Caco-2 (cell line): ENCODE measurements at regions not wholly inside any gene's neighbourhood (a gene's known extent, or its start where the extent isn't known, plus 50 kb on each side); places are given as distances from the start of the nearest gene placed in this dataset.

Experiments
- BruUV-seq: library from RNA; stranded (reverse); fragments of 400-500 nt; replicated peaks from 2 replicates; lab custom pipeline; 2021; lab: Mats Ljungman, UMichigan
- CTCF ChIA-PET: fragments of 300-600 bp; sonication (Branson Sonifier 250); formaldehyde crosslinking; loops from one replicate; lab custom pipeline; 2022; ENCODE audit warnings: antibody characterized with exemption; lab: Charles Lee
- POLR2A ChIA-PET: fragments of 300-600 bp; sonication (Branson Sonifier 250); formaldehyde crosslinking; loops from one replicate; lab custom pipeline; 2022; ENCODE audit warnings: antibody characterized with exemption; lab: Charles Lee
- DNase-seq, 2 experiments: peaks; one replicate each; pipeline versions ENCODE4 v3.0.0 to v3.0.0-alpha.2; 2020 to 2022
- H3K27me3 ChIP-seq: replicated peaks from 2 replicates; pipeline ENCODE4 v1.6.0; 2011; ENCODE audit warnings: low read length; ENCODE audit not compliant: control insufficient read depth, insufficient read depth
- H3K36me3 ChIP-seq: 2 replicates; pipeline ENCODE4 v1.5.1; 2011; ENCODE audit warnings: low read length; ENCODE audit not compliant: control insufficient read depth, insufficient read depth
- H3K4me1 ChIP-seq: fragments of 250-450 bp; sonication (Bioruptor Pico); 2 replicates; pipeline ENCODE4 v1.5.1; 2020; ENCODE audit warnings: mild to moderate bottlenecking
- H3K4me3 ChIP-seq: 2 replicates; pipeline ENCODE4 v1.5.1; 2011; ENCODE audit warnings: low read depth, mild to moderate bottlenecking, control low read depth, low read length
- H3K9me3 ChIP-seq: fragments of 250-450 bp; sonication (Bioruptor Pico); 2 replicates; pipeline ENCODE4 v1.5.1; 2020; ENCODE audit warnings: mild to moderate bottlenecking, moderate library complexity
- H3K27ac Mint-ChIP-seq: one replicate; pipeline ENCODE4 v1.8.0; 2022; ENCODE audit warnings: mixed read lengths; ENCODE audit not compliant: unreplicated experiment
- H3K27me3 Mint-ChIP-seq: one replicate; pipeline ENCODE4 v1.8.0; 2022; ENCODE audit warnings: mixed read lengths; ENCODE audit not compliant: insufficient read depth, unreplicated experiment
- H3K36me3 Mint-ChIP-seq: one replicate; pipeline ENCODE4 v1.8.0; 2022; ENCODE audit warnings: mild to moderate bottlenecking, mixed read lengths; ENCODE audit not compliant: insufficient read depth, unreplicated experiment
- H3K4me1 Mint-ChIP-seq: one replicate; pipeline ENCODE4 v1.8.0; 2022; ENCODE audit warnings: low read depth, mixed read lengths; ENCODE audit not compliant: unreplicated experiment
- H3K4me3 Mint-ChIP-seq: one replicate; pipeline ENCODE4 v1.8.0; 2022; ENCODE audit warnings: mild to moderate bottlenecking, moderate library complexity, mixed read lengths; ENCODE audit not compliant: unreplicated experiment
- H3K9me3 Mint-ChIP-seq: one replicate; pipeline ENCODE4 v1.8.0; 2022; ENCODE audit warnings: mixed read lengths; ENCODE audit not compliant: unreplicated experiment
- CTCF ChIP-seq, 2 experiments: fragments of 200-600 bp in 1 of 2; IDR thresholded peaks; 1 replicate in 1 of 2; 2 replicates in 1 of 2; pipeline versions ENCODE4 v1.5.1 to v1.8.0; 2011 to 2022; ENCODE audit warnings: antibody characterized with exemption in 1 of 2, control low read depth in 1 of 2, inconsistent platforms in 1 of 2, low read depth in 1 of 2, low read length in 1 of 2, mild to moderate bottlenecking in 1 of 2, moderate library complexity in 1 of 2; ENCODE audit not compliant: insufficient read depth in 1 of 2, severe bottlenecking in 1 of 2, unreplicated experiment in 1 of 2
- intact Hi-C: fragments of 100-400 bp; cut with micrococcal nuclease; formaldehyde crosslinking; loops from one replicate; pipeline ENCODE4 v1.10.0; 2022; ENCODE audit not compliant: unreplicated experiment

GRCh38 chr6:170156448-170157375 is 134.2 kb downstream of the DLL1 start:
- Histone ChIP-seq H3K27me3 (no peaks in the 10 kb centered on the region), H3K36me3 (no peaks in the 10 kb centered on the region), H3K9me3 (peaks cover 11% of the 10 kb centered on the region), H3K4me3 (no peak overlapping the region), H3K4me1 (peaks cover 5% of the 10 kb centered on the region; the same call in 1 of the 2 replicates)
- BruUV-seq: no TSS peak
- H3K27me3 Mint-ChIP-seq: no peaks in the 10 kb centered on the region
- H3K4me3 Mint-ChIP-seq: no peak overlapping the region
- TF ChIP-seq CTCF (IDR thresholded peaks at IDR 0.05; ENCODE audit: insufficient read depth in 1 of 2, low read depth in 1 of 2, low read length in 1 of 2, severe bottlenecking in 1 of 2, unreplicated experiment in 1 of 2): no peak
- no peaks in the 10 kb centered on the region for H3K36me3 Mint-ChIP-seq
- H3K9me3 Mint-ChIP-seq: peaks cover 7% of the 10 kb centered on the region
- ChIA-PET POLR2A (no interaction called here), CTCF (no interaction called here)
- intact Hi-C loops: loop anchor here (10.0 kb wide), 1 partner anchor 138 kb away; the partner anchor contains the start of gene DLL1
- no peak for DNase-seq
- H3K27ac Mint-ChIP-seq: no peak overlapping the region
- H3K4me1 Mint-ChIP-seq: no peaks in the 10 kb centered on the region

GRCh38 chr6:170155464-170156196 is 135.2 kb downstream of the DLL1 start:
- no peak for DNase-seq
- BruUV-seq: no TSS peak
- Mint-ChIP-seq H3K27ac (no peak overlapping the region), H3K36me3 (no peaks in the 10 kb centered on the region), H3K9me3 (peaks cover 7% of the 10 kb centered on the region), H3K4me3 (no peak overlapping the region), H3K27me3 (no peaks in the 10 kb centered on the region), H3K4me1 (no peaks in the 10 kb centered on the region)
- POLR2A ChIA-PET: no interaction called here
- H3K9me3 ChIP-seq: peaks cover 6% of the 10 kb centered on the region
- CTCF ChIA-PET: no interaction called here
- no peaks in the 10 kb centered on the region for H3K36me3 ChIP-seq
- intact Hi-C loops: loop anchor here (10.0 kb wide), 1 partner anchor 139 kb away; the partner anchor contains the start of gene DLL1
- no peaks in the 10 kb centered on the region for H3K27me3 ChIP-seq
- peaks cover 5% of the 10 kb centered on the region; the same call in 1 of the 2 replicates for H3K4me1 ChIP-seq
- TF ChIP-seq CTCF (IDR thresholded peaks at IDR 0.05; ENCODE audit: insufficient read depth in 1 of 2, low read depth in 1 of 2, low read length in 1 of 2, severe bottlenecking in 1 of 2, unreplicated experiment in 1 of 2): no peak
- no peak overlapping the region for H3K4me3 ChIP-seq
